B cell (primary cell): ENCODE measurements at regions not wholly inside any gene's neighbourhood (a gene's known extent, or its start where the extent isn't known, plus 50 kb on each side); places are given as distances from the start of the nearest gene placed in this dataset.

ENCODE experiments used
- ATAC-seq: fragments of 200-7000 bp; cut with Tn5 transposase; one replicate; pipeline ENCODE4 v1.10.0; 2021; ENCODE audit warnings: low read depth, mild to moderate bottlenecking, moderate number of reproducible peaks, moderate library complexity
- CTCF ChIA-PET: fragments of 350-600 bp; sonication (Branson Sonifier 250); formaldehyde crosslinking; loops from one replicate; lab custom pipeline; 2021; ENCODE audit warnings: antibody characterized with exemption, inconsistent platforms; lab: Charles Lee
- POLR2A ChIA-PET: fragments of 350-600 bp; sonication (Branson Sonifier 250); formaldehyde crosslinking; loops from one replicate; lab custom pipeline; 2021; ENCODE audit warnings: antibody characterized with exemption; lab: Charles Lee
- DNase-seq: peaks from one replicate; pipeline ENCODE4 v3.0.0; 2013
- H2AFZ ChIP-seq: 2 replicates; pipeline ENCODE4 v1.6.1; 2012; ENCODE audit warnings: mild to moderate bottlenecking, low read depth, low read length; ENCODE audit not compliant: insufficient read depth, poor library complexity, severe bottlenecking
- H3K27ac ChIP-seq, 2 donors: 1 replicate in 1 of 2; 2 replicates in 1 of 2; pipeline ENCODE4 v1.5.1; 2012 to 2013; ENCODE audit warnings: low read length in 2 of 2, mild to moderate bottlenecking in 2 of 2, moderate library complexity in 1 of 2
- H3K27me3 ChIP-seq, 4 experiments: fragments of 200-600 bp in 1 of 4; sonication (generic) in 1 of 4; replicated peaks in 1 of 4; 1 replicate in 2 of 4; 2 replicates in 2 of 4; pipeline versions ENCODE4 v1.6.1 to v1.7.0; 2013 to 2016; ENCODE audit warnings: low read length in 3 of 4, mild to moderate bottlenecking in 2 of 4, mixed read lengths in 1 of 4, moderate library complexity in 1 of 4; ENCODE audit not compliant: insufficient read depth in 4 of 4, control insufficient read depth in 3 of 4; ENCODE audit errors: control extremely low read depth in 1 of 4
- H3K36me3 ChIP-seq, 2 experiments: replicated peaks in 1 of 2; 1 replicate in 1 of 2; 2 replicates in 1 of 2; pipeline versions ENCODE4 v1.6.1 to v1.7.1; 2013; ENCODE audit warnings: low read length in 1 of 2; ENCODE audit not compliant: insufficient read depth in 2 of 2, control insufficient read depth in 1 of 2; ENCODE audit errors: control extremely low read depth in 1 of 2, extremely low read depth in 1 of 2
- H3K4me1 ChIP-seq, 2 donors: fragments of 200-600 bp in 1 of 2; sonication (generic) in 1 of 2; 1 replicate in 1 of 2; 2 replicates in 1 of 2; pipeline versions ENCODE4 v1.5.1 to v1.6.1; 2013 to 2017; ENCODE audit warnings: low read length in 2 of 2; ENCODE audit not compliant: control insufficient read depth in 2 of 2, insufficient read depth in 2 of 2
- H3K4me2 ChIP-seq: replicated peaks from 2 replicates; pipeline ENCODE3; 2012; ENCODE audit warnings: mild to moderate bottlenecking, low read depth, low read length; ENCODE audit not compliant: poor library complexity, severe bottlenecking
- H3K4me3 ChIP-seq, 5 experiments: fragments of 200-600 bp in 1 of 5; sonication (generic) in 1 of 5; 1 replicate in 3 of 5; 2 replicates in 2 of 5; pipeline versions ENCODE4 v1.5.1 to v1.7.0; 2011 to 2016; ENCODE audit warnings: low read length in 4 of 5, mild to moderate bottlenecking in 4 of 5, low read depth in 2 of 5, control low read depth in 1 of 5, moderate library complexity in 1 of 5; ENCODE audit not compliant: insufficient read depth in 1 of 5; ENCODE audit errors: control extremely low read depth in 1 of 5, extremely low read depth in 1 of 5
- H3K79me2 ChIP-seq: fragments of 200-600 bp; sonication (generic); one replicate; pipeline ENCODE4 v1.6.0; 2016; ENCODE audit warnings: low read length; ENCODE audit not compliant: control insufficient read depth, insufficient read depth
- H3K9ac ChIP-seq: fragments of 200-600 bp; sonication (generic); 2 replicates; pipeline ENCODE4 v1.6.1; 2017; ENCODE audit warnings: mild to moderate bottlenecking, low read length, moderate library complexity
- H3K9me3 ChIP-seq, 3 donors: one replicate each; pipeline versions ENCODE4 v1.6.1 to v1.7.1; 2013; ENCODE audit warnings: low read length in 2 of 3; ENCODE audit not compliant: control insufficient read depth in 2 of 3, insufficient read depth in 1 of 3; ENCODE audit errors: control extremely low read depth in 1 of 3
- H4K20me1 ChIP-seq: 2 replicates; pipeline ENCODE4 v1.6.0; 2012; ENCODE audit warnings: mild to moderate bottlenecking, low read length; ENCODE audit not compliant: insufficient read depth, control insufficient read depth, poor library complexity, severe bottlenecking
- H3K27ac Mint-ChIP-seq: one replicate; pipeline ENCODE4 v1.8.0; 2021; ENCODE audit warnings: mixed read lengths
- H3K27me3 Mint-ChIP-seq: one replicate; pipeline ENCODE4 v1.8.0; 2021; ENCODE audit warnings: mixed read lengths
- H3K4me1 Mint-ChIP-seq: one replicate; pipeline ENCODE4 v1.8.0; 2021; ENCODE audit warnings: mixed read lengths
- H3K4me3 Mint-ChIP-seq: one replicate; pipeline ENCODE4 v1.8.0; 2021; ENCODE audit warnings: mixed read lengths
- H3K9me3 Mint-ChIP-seq: one replicate; pipeline ENCODE4 v1.8.0; 2022; ENCODE audit warnings: mixed read lengths; ENCODE audit not compliant: insufficient read depth
- CTCF ChIP-seq: fragments of 200-600 bp; IDR thresholded peaks from one replicate; pipeline ENCODE4 v1.8.0; 2022; ENCODE audit warnings: antibody characterized with exemption, mild to moderate bottlenecking
- EZH2 ChIP-seq: IDR thresholded peaks from 2 replicates; pipeline ENCODE4 v1.6.1; 2012; ENCODE audit warnings: borderline replicate concordance, low read depth, mild to moderate bottlenecking, moderate library complexity, low read length; ENCODE audit not compliant: insufficient read depth, poor library complexity, severe bottlenecking
- WGBS: methylation state at CpG from one replicate; pipeline ENCODE4 v1.1.5; 2013; ENCODE audit warnings: missing lambda C conversion rate; ENCODE audit not compliant: insufficient coverage; 5-methylcytosine and 5-hydroxymethylcytosine counted together
- intact Hi-C: fragments of 100-400 bp; cut with micrococcal nuclease; formaldehyde crosslinking; loops from one replicate; pipeline ENCODE4 v1.10.0; 2022

- H3K4me1 Mint-ChIP-seq = no peaks in the 10 kb centered on the region
- DNase-seq (no peak), ATAC-seq (no peak)
- no peaks in the 10 kb centered on the region for H3K9me3 Mint-ChIP-seq
- Histone ChIP-seq H4K20me1 (no peaks in the 10 kb centered on the region), H3K9ac (no peak overlapping the region), H3K4me3 (no peak overlapping the region), H3K36me3 (no peaks in the 10 kb centered on the region), H3K79me2 (no peaks in the 10 kb centered on the region), H3K27me3 (no peaks in the 10 kb centered on the region), H3K4me2 (no peak overlapping the region), H3K9me3 (no peaks in the 10 kb centered on the region), H3K4me1 (no peaks in the 10 kb centered on the region), H2AFZ (no peak overlapping the region), H3K27ac (no peak overlapping the region)
- H3K4me3 Mint-ChIP-seq = no peak overlapping the region
- no peak overlapping the region for H3K27ac Mint-ChIP-seq
- no peaks in the 10 kb centered on the region for H3K27me3 Mint-ChIP-seq
- CTCF ChIA-PET = no interaction called here
- POLR2A ChIA-PET = no interaction called here
- WGBS = no CpG with 5 or more reads among the region's 2 CpGs
- intact Hi-C loops = no loop called here
- TF ChIP-seq EZH2 = no peak
- TF ChIP-seq CTCF = no peak
These were observed 50.1 kb upstream of the HDGFL1 start for GRCh38 chr6:22519237-22519636.
